Small intestine (tissue), 7 donors: ENCODE measurements at regions not wholly inside any gene's neighbourhood (a gene's known extent, or its start where the extent isn't known, plus 50 kb on each side); places are given as distances from the start of the nearest gene placed in this dataset.

Source experiments
- DNase-seq, 2 donors: peaks; one replicate each; pipeline versions ENCODE4 v3.0.0 to v3.0.0-alpha.2; 2013
- FAIRE-seq: peaks from 2 replicates; lab custom pipeline; 2012; peaks lifted over from hg19 to GRCh38; lab: Jason Lieb, UNC
- H3K27ac ChIP-seq, 3 donors: one replicate each; pipeline ENCODE4 v1.5.1; 2013; ENCODE audit warnings: low read length in 2 of 3, mild to moderate bottlenecking in 2 of 3, control low read depth in 1 of 3, inconsistent platforms in 1 of 3, low read depth in 1 of 3, moderate library complexity in 1 of 3
- H3K27me3 ChIP-seq, 3 donors: one replicate each; pipeline ENCODE4 v1.6.1; 2013; ENCODE audit warnings: low read length in 3 of 3, inconsistent platforms in 1 of 3; ENCODE audit not compliant: control insufficient read depth in 3 of 3, insufficient read depth in 3 of 3
- H3K36me3 ChIP-seq, 3 donors: one replicate each; pipeline ENCODE4 v1.6.1; 2013; ENCODE audit warnings: low read length in 3 of 3, inconsistent platforms in 1 of 3, low read depth in 1 of 3, mild to moderate bottlenecking in 1 of 3, moderate library complexity in 1 of 3; ENCODE audit not compliant: control insufficient read depth in 3 of 3, insufficient read depth in 2 of 3
- H3K4me1 ChIP-seq, 3 donors: one replicate each; pipeline ENCODE4 v1.6.1; 2013; ENCODE audit warnings: low read length in 2 of 3, inconsistent platforms in 1 of 3, low read depth in 1 of 3, mild to moderate bottlenecking in 1 of 3, moderate library complexity in 1 of 3; ENCODE audit not compliant: control insufficient read depth in 3 of 3, insufficient read depth in 2 of 3
- H3K4me3 ChIP-seq, 3 donors: one replicate each; pipeline ENCODE4 v1.5.1; 2013; ENCODE audit warnings: low read length in 3 of 3, control low read depth in 1 of 3, inconsistent platforms in 1 of 3, low read depth in 1 of 3, mild to moderate bottlenecking in 1 of 3, moderate library complexity in 1 of 3
- H3K9me3 ChIP-seq, 2 donors: one replicate each; pipeline ENCODE4 v1.6.1; 2013; ENCODE audit warnings: low read depth in 1 of 2, low read length in 1 of 2; ENCODE audit not compliant: control insufficient read depth in 2 of 2, insufficient read depth in 1 of 2
- WGBS, 3 donors: extraction: QIAGEN DNeasy Blood & Tissue Kit; methylation state at CpG; one replicate each; pipeline ENCODE4 v1.1.7; 2013; 5-methylcytosine and 5-hydroxymethylcytosine counted together
- donor health status: healthy with polysubstance abuse.
- donor health status: control.
- donor health status: control.
- donor health status: Bipolar disorder and iron deficiency.
- donor health status: healthy.

GRCh38 chr2:9112079-9112721 lies 94.4 kb upstream of the ASAP2 start:
- no peak for FAIRE-seq
- no peaks in the 10 kb centered on the region for H3K36me3 ChIP-seq

GRCh38 chr2:9110893-9111569 lies 95.6 kb upstream of the ASAP2 start:
- Histone ChIP-seq H3K4me1 (peaks cover 0 to 6% (median 0%) of the 10 kb centered on the region in 3 donors), H3K9me3 (no peaks in the 10 kb centered on the region), H3K4me3 (no peak overlapping the region), H3K36me3 (no peaks in the 10 kb centered on the region), H3K27ac (no peak overlapping the region), H3K27me3 (no peaks in the 10 kb centered on the region)
- WGBS, 3 donors = 91 to 93% (median 92%) methylated on average over 15 of the region's 15 CpGs
- FAIRE-seq (no peak), DNase-seq (no peak)

More at GRCh38 chr2:9112079-9112721, 94.4 kb upstream of the ASAP2 start:
- Histone ChIP-seq H3K4me1 (peaks cover 0 to 6% (median 0%) of the 10 kb centered on the region in 3 donors), H3K27me3 (no peaks in the 10 kb centered on the region), H3K9me3 (no peaks in the 10 kb centered on the region), H3K27ac (no peak overlapping the region), H3K4me3 (no peak overlapping the region)
- no peak for DNase-seq
- 55 to 68% (median 67%) methylated on average over 23 of the region's 23 CpGs for WGBS, 3 donors

- no peaks in the 10 kb centered on the region for H3K36me3 ChIP-seq
- WGBS, 3 donors = 93 to 95% (median 94%) methylated on average over 6 of the region's 6 CpGs
- no peak overlapping the region for H3K4me3 ChIP-seq
- H3K27me3 ChIP-seq = no peaks in the 10 kb centered on the region
- H3K9me3 ChIP-seq = no peaks in the 10 kb centered on the region
- no peak for FAIRE-seq
- DNase-seq = no peak
- no peak overlapping the region for H3K27ac ChIP-seq
- H3K4me1 ChIP-seq = peaks cover 0 to 6% (median 0%) of the 10 kb centered on the region in 3 donors
Measured at GRCh38 chr2:9110346-9110884, 96.2 kb upstream of the ASAP2 start.

- Histone ChIP-seq H3K27ac (no peak overlapping the region), H3K27me3 (no peaks in the 10 kb centered on the region), H3K4me1 (peaks cover 0 to 6% (median 0%) of the 10 kb centered on the region in 3 donors), H3K36me3 (no peaks in the 10 kb centered on the region), H3K4me3 (no peak overlapping the region), H3K9me3 (no peaks in the 10 kb centered on the region)
- whole genome bisulfite sequencing, 3 donors = 90 to 97% (median 92%) methylated on average over 11 of the region's 11 CpGs
- FAIRE-seq (no peak), DNase-seq (no peak)
Measured at GRCh38 chr2:9109871-9110270, 96.7 kb upstream of the ASAP2 start.

GRCh38 chr2:9108210-9108967 lies 98.2 kb upstream of the ASAP2 start:
- 72 to 82% (median 78%) methylated on average over 11 of the region's 11 CpGs for WGBS, 3 donors
- peaks cover 0 to 6% (median 0%) of the 10 kb centered on the region in 3 donors for H3K4me1 ChIP-seq
- no peak for FAIRE-seq

GRCh38 chr2:9107168-9108025 lies 99.2 kb upstream of the ASAP2 start:
- H3K9me3 ChIP-seq = no peaks in the 10 kb centered on the region
- WGBS, 3 donors = 61 to 66% (median 64%) methylated on average over 16 of the region's 16 CpGs
- DNase-seq (peak; percentile 47 to 48), FAIRE-seq (no peak)
- no peak overlapping the region for H3K4me3 ChIP-seq
- H3K27me3 ChIP-seq = no peaks in the 10 kb centered on the region
- peaks cover 0 to 6% (median 0%) of the 10 kb centered on the region in 3 donors for H3K4me1 ChIP-seq
- no peaks in the 10 kb centered on the region for H3K36me3 ChIP-seq
- peak overlapping the region in 2 of 3 donors; percentile 48 to 66 for H3K27ac ChIP-seq

More at GRCh38 chr2:9108210-9108967, 98.2 kb upstream of the ASAP2 start:
- Histone ChIP-seq H3K4me3 (no peak overlapping the region), H3K27me3 (no peaks in the 10 kb centered on the region), H3K36me3 (no peaks in the 10 kb centered on the region), H3K27ac (peak overlapping the region in 2 of 3 donors; percentile 48 to 66), H3K9me3 (no peaks in the 10 kb centered on the region)
- DNase-seq = peak in 1 of 2 donors; percentile 18

GRCh38 chr2:9106338-9107167 lies 100.1 kb upstream of the ASAP2 start:
- WGBS, 3 donors = 75 to 81% (median 77%) methylated on average over 12 of the region's 12 CpGs
- DNase-seq = peak in 1 of 2 donors; percentile 12
- Histone ChIP-seq H3K4me3 (no peak overlapping the region), H3K27me3 (no peaks in the 10 kb centered on the region), H3K4me1 (peaks cover 0 to 6% (median 0%) of the 10 kb centered on the region in 3 donors), H3K36me3 (no peaks in the 10 kb centered on the region), H3K9me3 (no peaks in the 10 kb centered on the region), H3K27ac (no peak overlapping the region)
- FAIRE-seq = no peak
